B cell (primary cell): ENCODE measurements at regions not wholly inside any gene's neighbourhood (a gene's known extent, or its start where the extent isn't known, plus 50 kb on each side); places are given as distances from the start of the nearest gene placed in this dataset.

Source experiments
- ATAC-seq: fragments of 200-7000 bp; cut with Tn5 transposase; one replicate; pipeline ENCODE4 v1.10.0; 2021; ENCODE audit warnings: low read depth, mild to moderate bottlenecking, moderate number of reproducible peaks, moderate library complexity
- CTCF ChIA-PET: fragments of 350-600 bp; sonication (Branson Sonifier 250); formaldehyde crosslinking; loops from one replicate; lab custom pipeline; 2021; ENCODE audit warnings: antibody characterized with exemption, inconsistent platforms; lab: Charles Lee
- POLR2A ChIA-PET: fragments of 350-600 bp; sonication (Branson Sonifier 250); formaldehyde crosslinking; loops from one replicate; lab custom pipeline; 2021; ENCODE audit warnings: antibody characterized with exemption; lab: Charles Lee
- DNase-seq: peaks from one replicate; pipeline ENCODE4 v3.0.0; 2013
- H2AFZ ChIP-seq: 2 replicates; pipeline ENCODE4 v1.6.1; 2012; ENCODE audit warnings: mild to moderate bottlenecking, low read depth, low read length; ENCODE audit not compliant: insufficient read depth, poor library complexity, severe bottlenecking
- H3K27ac ChIP-seq, 2 donors: 1 replicate in 1 of 2; 2 replicates in 1 of 2; pipeline ENCODE4 v1.5.1; 2012 to 2013; ENCODE audit warnings: low read length in 2 of 2, mild to moderate bottlenecking in 2 of 2, moderate library complexity in 1 of 2
- H3K27me3 ChIP-seq, 4 experiments: fragments of 200-600 bp in 1 of 4; sonication (generic) in 1 of 4; replicated peaks in 1 of 4; 1 replicate in 2 of 4; 2 replicates in 2 of 4; pipeline versions ENCODE4 v1.6.1 to v1.7.0; 2013 to 2016; ENCODE audit warnings: low read length in 3 of 4, mild to moderate bottlenecking in 2 of 4, mixed read lengths in 1 of 4, moderate library complexity in 1 of 4; ENCODE audit not compliant: insufficient read depth in 4 of 4, control insufficient read depth in 3 of 4; ENCODE audit errors: control extremely low read depth in 1 of 4
- H3K36me3 ChIP-seq, 2 experiments: replicated peaks in 1 of 2; 1 replicate in 1 of 2; 2 replicates in 1 of 2; pipeline versions ENCODE4 v1.6.1 to v1.7.1; 2013; ENCODE audit warnings: low read length in 1 of 2; ENCODE audit not compliant: insufficient read depth in 2 of 2, control insufficient read depth in 1 of 2; ENCODE audit errors: control extremely low read depth in 1 of 2, extremely low read depth in 1 of 2
- H3K4me1 ChIP-seq, 2 donors: fragments of 200-600 bp in 1 of 2; sonication (generic) in 1 of 2; 1 replicate in 1 of 2; 2 replicates in 1 of 2; pipeline versions ENCODE4 v1.5.1 to v1.6.1; 2013 to 2017; ENCODE audit warnings: low read length in 2 of 2; ENCODE audit not compliant: control insufficient read depth in 2 of 2, insufficient read depth in 2 of 2
- H3K4me2 ChIP-seq: replicated peaks from 2 replicates; pipeline ENCODE3; 2012; ENCODE audit warnings: mild to moderate bottlenecking, low read depth, low read length; ENCODE audit not compliant: poor library complexity, severe bottlenecking
- H3K4me3 ChIP-seq, 5 experiments: fragments of 200-600 bp in 1 of 5; sonication (generic) in 1 of 5; 1 replicate in 3 of 5; 2 replicates in 2 of 5; pipeline versions ENCODE4 v1.5.1 to v1.7.0; 2011 to 2016; ENCODE audit warnings: low read length in 4 of 5, mild to moderate bottlenecking in 4 of 5, low read depth in 2 of 5, control low read depth in 1 of 5, moderate library complexity in 1 of 5; ENCODE audit not compliant: insufficient read depth in 1 of 5; ENCODE audit errors: control extremely low read depth in 1 of 5, extremely low read depth in 1 of 5
- H3K79me2 ChIP-seq: fragments of 200-600 bp; sonication (generic); one replicate; pipeline ENCODE4 v1.6.0; 2016; ENCODE audit warnings: low read length; ENCODE audit not compliant: control insufficient read depth, insufficient read depth
- H3K9ac ChIP-seq: fragments of 200-600 bp; sonication (generic); 2 replicates; pipeline ENCODE4 v1.6.1; 2017; ENCODE audit warnings: mild to moderate bottlenecking, low read length, moderate library complexity
- H3K9me3 ChIP-seq, 3 donors: one replicate each; pipeline versions ENCODE4 v1.6.1 to v1.7.1; 2013; ENCODE audit warnings: low read length in 2 of 3; ENCODE audit not compliant: control insufficient read depth in 2 of 3, insufficient read depth in 1 of 3; ENCODE audit errors: control extremely low read depth in 1 of 3
- H4K20me1 ChIP-seq: 2 replicates; pipeline ENCODE4 v1.6.0; 2012; ENCODE audit warnings: mild to moderate bottlenecking, low read length; ENCODE audit not compliant: insufficient read depth, control insufficient read depth, poor library complexity, severe bottlenecking
- H3K27ac Mint-ChIP-seq: one replicate; pipeline ENCODE4 v1.8.0; 2021; ENCODE audit warnings: mixed read lengths
- H3K27me3 Mint-ChIP-seq: one replicate; pipeline ENCODE4 v1.8.0; 2021; ENCODE audit warnings: mixed read lengths
- H3K4me1 Mint-ChIP-seq: one replicate; pipeline ENCODE4 v1.8.0; 2021; ENCODE audit warnings: mixed read lengths
- H3K4me3 Mint-ChIP-seq: one replicate; pipeline ENCODE4 v1.8.0; 2021; ENCODE audit warnings: mixed read lengths
- H3K9me3 Mint-ChIP-seq: one replicate; pipeline ENCODE4 v1.8.0; 2022; ENCODE audit warnings: mixed read lengths; ENCODE audit not compliant: insufficient read depth
- CTCF ChIP-seq: fragments of 200-600 bp; IDR thresholded peaks from one replicate; pipeline ENCODE4 v1.8.0; 2022; ENCODE audit warnings: antibody characterized with exemption, mild to moderate bottlenecking
- EZH2 ChIP-seq: IDR thresholded peaks from 2 replicates; pipeline ENCODE4 v1.6.1; 2012; ENCODE audit warnings: borderline replicate concordance, low read depth, mild to moderate bottlenecking, moderate library complexity, low read length; ENCODE audit not compliant: insufficient read depth, poor library complexity, severe bottlenecking
- WGBS: methylation state at CpG from one replicate; pipeline ENCODE4 v1.1.5; 2013; ENCODE audit warnings: missing lambda C conversion rate; ENCODE audit not compliant: insufficient coverage; 5-methylcytosine and 5-hydroxymethylcytosine counted together
- intact Hi-C: fragments of 100-400 bp; cut with micrococcal nuclease; formaldehyde crosslinking; loops from one replicate; pipeline ENCODE4 v1.10.0; 2022

- Mint-ChIP-seq H3K27ac (no peak overlapping the region), H3K4me1 (no peaks in the 10 kb centered on the region), H3K27me3 (no peaks in the 10 kb centered on the region), H3K9me3 (peaks cover 14% of the 10 kb centered on the region), H3K4me3 (no peak overlapping the region)
- Histone ChIP-seq H3K27me3 (no peaks in the 10 kb centered on the region), H3K9ac (no peak overlapping the region), H2AFZ (no peak overlapping the region), H3K4me2 (no peak overlapping the region), H3K4me3 (no peak overlapping the region), H3K79me2 (no peaks in the 10 kb centered on the region), H3K27ac (no peak overlapping the region), H3K36me3 (no peaks in the 10 kb centered on the region), H4K20me1 (no peaks in the 10 kb centered on the region), H3K4me1 (no peaks in the 10 kb centered on the region), H3K9me3 (peaks cover 0 to 3% (median 2%) of the 10 kb centered on the region in 3 donors)
- intact Hi-C loops, result no loop called here
- ChIA-PET POLR2A (no interaction called here), CTCF (no interaction called here)
- no CpG with 5 or more reads among the region's 1 CpG for WGBS
- TF ChIP-seq EZH2 (no peak), CTCF (no peak)
- ATAC-seq (no peak), DNase-seq (no peak)
These were observed 477.7 kb downstream of the DCDC2C start for GRCh38 chr2:4181062-4181461.

- POLR2A ChIA-PET, result no interaction called here
These were observed 485.2 kb downstream of the DCDC2C start for GRCh38 chr2:4188561-4188960.

More at GRCh38 chr2:4188561-4188960, 485.2 kb downstream of the DCDC2C start:
- H3K36me3 ChIP-seq, result no peaks in the 10 kb centered on the region
- Mint-ChIP-seq H3K4me3 (no peak overlapping the region), H3K27me3 (no peaks in the 10 kb centered on the region), H3K27ac (no peak overlapping the region), H3K9me3 (peaks cover 8% of the 10 kb centered on the region), H3K4me1 (no peaks in the 10 kb centered on the region)
- no peak for TF ChIP-seq CTCF
- no peak for TF ChIP-seq EZH2
- no peak overlapping the region for H3K4me3 ChIP-seq
- no peak overlapping the region for H2AFZ ChIP-seq
- intact Hi-C loops, result no loop called here
- CTCF ChIA-PET, result no interaction called here
- H3K27me3 ChIP-seq, result no peaks in the 10 kb centered on the region
- H3K9me3 ChIP-seq, result peaks cover 0 to 8% (median 4%) of the 10 kb centered on the region in 3 donors
- no peak overlapping the region for H3K4me2 ChIP-seq
- H4K20me1 ChIP-seq, result no peaks in the 10 kb centered on the region
- no peaks in the 10 kb centered on the region for H3K4me1 ChIP-seq
- H3K27ac ChIP-seq, result no peak overlapping the region
- ATAC-seq, result no peak
- no peaks in the 10 kb centered on the region for H3K79me2 ChIP-seq
- H3K9ac ChIP-seq, result no peak overlapping the region
- no peak for DNase-seq
- WGBS, result 100% methylated on average over 1 of the region's 2 CpGs
